Sigmoid colon (tissue), 6 donors: ENCODE measurements at regions not wholly inside any gene's neighbourhood (a gene's known extent, or its start where the extent isn't known, plus 50 kb on each side); places are given as distances from the start of the nearest gene placed in this dataset.

ENCODE experiments used
- DNase-seq: peaks from one replicate; pipeline ENCODE4 v3.0.0-alpha.2; 2019
- H3K27ac ChIP-seq, 4 donors: fragments of 200-600 bp; sonication (generic); one replicate each; pipeline ENCODE4 v1.5.1; 2016 to 2019; ENCODE audit warnings: mild to moderate bottlenecking in 1 of 4
- H3K27me3 ChIP-seq, 3 donors: fragments of 200-600 bp; sonication (generic); one replicate each; pipeline ENCODE4 v1.5.1; 2019; ENCODE audit warnings: mild to moderate bottlenecking in 1 of 3
- H3K36me3 ChIP-seq, 4 donors: fragments of 200-600 bp; sonication (generic); one replicate each; pipeline ENCODE4 v1.5.1; 2016 to 2019
- H3K4me1 ChIP-seq, 4 donors: fragments of 200-600 bp; sonication (generic); one replicate each; pipeline ENCODE4 v1.5.1; 2017 to 2019
- H3K4me3 ChIP-seq, 4 donors: fragments of 200-600 bp; sonication (generic); one replicate each; pipeline ENCODE4 v1.5.1; 2017 to 2019; ENCODE audit warnings: mild to moderate bottlenecking in 2 of 4, moderate library complexity in 1 of 4
- H3K9me3 ChIP-seq, 4 donors: fragments of 200-600 bp in 3 of 4; sonication (generic) in 3 of 4; one replicate each; pipeline versions ENCODE4 v1.5.1 to v1.6.1; 2013 to 2019
- EP300 ChIP-seq, 4 donors: sonication (generic); formaldehyde crosslinking; IDR thresholded peaks; one replicate each; pipeline ENCODE4 v1.6.1; 2017; ENCODE audit warnings: antibody characterized with exemption in 4 of 4
- POLR2A ChIP-seq, 2 donors: fragments of 450-650 bp; IDR thresholded peaks; one replicate each; pipeline ENCODE4 v1.6.1; 2016; ENCODE audit warnings: antibody characterized with exemption in 2 of 2, mild to moderate bottlenecking in 2 of 2, moderate library complexity in 2 of 2
- POLR2AphosphoS5 ChIP-seq, 4 donors: sonication (generic); formaldehyde crosslinking; IDR thresholded peaks; one replicate each; pipeline ENCODE4 v1.6.1; 2017; ENCODE audit warnings: antibody characterized with exemption in 4 of 4
- WGBS, 2 donors: extraction: QIAGEN DNeasy Blood & Tissue Kit; methylation state at CpG; one replicate each; pipeline ENCODE4 v1.1.7; 2013; 5-methylcytosine and 5-hydroxymethylcytosine counted together
- intact Hi-C: fragments of 100-400 bp; cut with DNase I; formaldehyde crosslinking; loops from one replicate; pipeline ENCODE4 v1.15.1; 2023
- TF ChIP-seq, protein P1 (sequence below), 4 experiments: fragments of 450-650 bp in 3 of 4; fragments of 200-600 bp in 1 of 4; IDR thresholded peaks; one replicate each; pipeline ENCODE4 v1.5.1; 2016 to 2019; ENCODE audit warnings: antibody characterized with exemption in 4 of 4, mild to moderate bottlenecking in 3 of 4, moderate library complexity in 2 of 4
- donor health status: healthy with polysubstance abuse.
- donor health status: healthy.

DNA sequence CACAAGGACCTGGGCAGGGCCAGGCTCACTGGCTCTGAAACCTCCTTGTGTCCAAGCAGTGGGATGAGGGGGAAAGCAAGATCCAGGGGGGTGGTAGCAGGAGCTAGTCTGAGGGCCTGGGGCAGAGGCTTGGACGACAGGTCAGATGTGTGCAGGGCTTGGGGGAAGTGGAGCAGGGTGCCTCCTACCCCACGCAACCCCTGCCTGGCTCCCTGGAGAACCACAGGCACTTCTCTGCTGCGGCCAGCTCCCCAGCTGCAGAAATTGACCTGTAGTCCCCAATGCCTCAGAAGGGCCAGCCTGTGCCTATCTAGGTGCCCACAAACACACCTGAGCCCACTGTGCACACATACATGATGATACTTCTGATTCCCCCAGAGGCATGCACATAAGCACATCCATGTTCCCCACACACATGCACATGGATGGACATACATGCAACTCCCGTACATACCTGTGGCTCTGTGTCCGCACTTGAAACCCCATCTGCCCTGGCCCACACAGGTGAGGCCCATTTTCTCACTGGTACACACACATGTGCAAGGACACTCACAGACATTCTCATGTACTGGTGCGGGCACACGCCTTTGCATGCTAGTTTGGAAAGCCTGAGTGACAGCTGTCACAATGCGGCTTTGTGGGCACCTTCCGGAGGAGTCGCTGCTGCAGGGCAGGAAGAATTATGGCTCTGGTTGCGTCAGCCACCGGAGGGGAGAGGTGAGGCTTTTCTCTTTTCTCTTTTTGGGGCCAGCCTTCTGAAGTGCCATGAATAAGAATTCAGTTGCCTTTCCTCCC is 247.2 kb upstream of the CSF3R start:
- 56 to 59% methylated on average over 12 of the region's 12 CpGs for WGBS, 2 donors
- intact Hi-C loops, result no loop called here
- no peaks in the 10 kb centered on the region for H3K36me3 ChIP-seq
- peaks cover 0 to 21% (median 0%) of the 10 kb centered on the region in 3 donors for H3K27me3 ChIP-seq
- H3K4me1 ChIP-seq, result no peaks in the 10 kb centered on the region
- no peak overlapping the region for H3K27ac ChIP-seq
- TF ChIP-seq EP300 (IDR thresholded peaks at IDR 0.05) (no peak), POLR2AphosphoS5 (IDR thresholded peaks at IDR 0.05) (no peak), POLR2A (IDR thresholded peaks at IDR 0.05) (no peak)
- TF ChIP-seq, protein P1, sequence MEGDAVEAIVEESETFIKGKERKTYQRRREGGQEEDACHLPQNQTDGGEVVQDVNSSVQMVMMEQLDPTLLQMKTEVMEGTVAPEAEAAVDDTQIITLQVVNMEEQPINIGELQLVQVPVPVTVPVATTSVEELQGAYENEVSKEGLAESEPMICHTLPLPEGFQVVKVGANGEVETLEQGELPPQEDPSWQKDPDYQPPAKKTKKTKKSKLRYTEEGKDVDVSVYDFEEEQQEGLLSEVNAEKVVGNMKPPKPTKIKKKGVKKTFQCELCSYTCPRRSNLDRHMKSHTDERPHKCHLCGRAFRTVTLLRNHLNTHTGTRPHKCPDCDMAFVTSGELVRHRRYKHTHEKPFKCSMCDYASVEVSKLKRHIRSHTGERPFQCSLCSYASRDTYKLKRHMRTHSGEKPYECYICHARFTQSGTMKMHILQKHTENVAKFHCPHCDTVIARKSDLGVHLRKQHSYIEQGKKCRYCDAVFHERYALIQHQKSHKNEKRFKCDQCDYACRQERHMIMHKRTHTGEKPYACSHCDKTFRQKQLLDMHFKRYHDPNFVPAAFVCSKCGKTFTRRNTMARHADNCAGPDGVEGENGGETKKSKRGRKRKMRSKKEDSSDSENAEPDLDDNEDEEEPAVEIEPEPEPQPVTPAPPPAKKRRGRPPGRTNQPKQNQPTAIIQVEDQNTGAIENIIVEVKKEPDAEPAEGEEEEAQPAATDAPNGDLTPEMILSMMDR (IDR thresholded peaks at IDR 0.05), result no peak
- H3K4me3 ChIP-seq, result no peak overlapping the region
- no peak for DNase-seq
- H3K9me3 ChIP-seq, result no peaks in the 10 kb centered on the region

DNA sequence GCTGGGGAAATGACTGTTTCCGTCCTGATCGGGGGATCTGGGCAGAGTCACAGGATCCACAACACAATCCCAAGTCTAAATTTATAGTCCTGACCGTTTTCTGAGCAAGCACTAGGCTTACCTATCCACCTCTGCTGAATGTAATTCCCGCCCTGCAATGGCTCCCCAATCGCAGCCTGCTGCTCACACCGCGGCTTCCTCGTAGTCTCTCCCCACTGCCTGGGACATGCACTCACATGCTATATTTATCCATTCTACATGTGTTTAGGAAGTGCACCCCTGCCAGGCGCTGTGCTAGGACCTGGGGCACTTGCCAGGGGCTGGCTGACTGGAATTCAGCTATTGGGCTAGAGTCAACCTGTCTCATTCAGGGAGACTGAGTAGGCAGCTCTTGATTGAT is 246.6 kb upstream of the CSF3R start:
- Histone ChIP-seq H3K27me3 (peaks cover 0 to 20% (median 0%) of the 10 kb centered on the region in 3 donors), H3K27ac (no peak overlapping the region), H3K9me3 (no peaks in the 10 kb centered on the region), H3K4me3 (no peak overlapping the region), H3K4me1 (no peaks in the 10 kb centered on the region), H3K36me3 (no peaks in the 10 kb centered on the region)
- DNase-seq, result no peak
- WGBS, 2 donors, result 61 to 71% methylated on average over 9 of the region's 9 CpGs
- TF ChIP-seq POLR2AphosphoS5 (IDR thresholded peaks at IDR 0.05) (no peak), EP300 (IDR thresholded peaks at IDR 0.05) (no peak), POLR2A (IDR thresholded peaks at IDR 0.05) (no peak)
- TF ChIP-seq, protein P1 (IDR thresholded peaks at IDR 0.05), result no peak
- intact Hi-C loops, result no loop called here

DNA sequence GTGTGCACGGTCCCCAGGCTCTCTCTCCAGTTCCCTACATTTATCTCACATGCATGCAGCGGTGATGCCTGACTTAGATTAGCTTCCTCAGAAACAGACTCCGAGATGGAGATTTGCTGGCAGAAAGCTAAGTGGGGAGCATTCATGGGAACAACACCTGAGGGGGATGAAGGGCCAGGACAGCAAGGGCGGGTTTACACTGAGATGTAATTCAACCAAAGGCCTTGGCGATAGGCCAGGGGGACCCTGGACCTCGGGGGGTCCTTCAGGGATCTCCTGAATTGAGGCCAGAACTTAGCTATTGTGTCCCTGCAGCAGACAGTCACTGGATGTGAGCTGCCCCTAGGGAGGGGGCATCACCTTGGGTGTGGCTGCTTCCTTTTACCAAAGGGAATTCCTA is 246.1 kb upstream of the CSF3R start:
- intact Hi-C loops, result no loop called here
- Histone ChIP-seq H3K9me3 (no peaks in the 10 kb centered on the region), H3K36me3 (no peaks in the 10 kb centered on the region), H3K4me1 (no peaks in the 10 kb centered on the region), H3K27me3 (peaks cover 0 to 20% (median 0%) of the 10 kb centered on the region in 3 donors), H3K4me3 (no peak overlapping the region), H3K27ac (no peak overlapping the region)
- TF ChIP-seq POLR2A (IDR thresholded peaks at IDR 0.05) (no peak), EP300 (IDR thresholded peaks at IDR 0.05) (no peak), POLR2AphosphoS5 (IDR thresholded peaks at IDR 0.05) (no peak)
- TF ChIP-seq, protein P1 (IDR thresholded peaks at IDR 0.05), result no peak
- WGBS, 2 donors, result 71 to 78% methylated on average over 6 of the region's 6 CpGs
- DNase-seq, result no peak

DNA sequence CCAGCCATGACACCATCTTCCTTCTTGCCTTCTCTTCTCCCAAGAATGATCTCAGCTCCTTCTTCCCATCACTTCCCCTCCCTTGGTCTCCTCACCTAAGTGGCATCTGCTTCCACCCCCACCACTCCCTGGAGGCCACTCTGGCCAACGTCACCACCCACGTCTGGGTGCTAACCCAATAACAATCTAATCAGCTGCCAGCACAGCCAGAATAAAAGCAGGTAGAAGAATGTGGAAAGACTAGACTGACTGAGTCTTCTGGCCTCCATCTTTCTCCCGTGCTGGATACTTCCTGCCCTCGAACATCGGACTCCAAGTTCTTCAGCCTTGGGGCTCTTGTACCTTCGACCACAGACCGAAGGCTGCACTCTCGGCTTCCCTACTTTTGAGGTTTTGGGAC is 245.3 kb upstream of the CSF3R start:
- TF ChIP-seq POLR2AphosphoS5 (IDR thresholded peaks at IDR 0.05) (no peak), EP300 (IDR thresholded peaks at IDR 0.05) (no peak), POLR2A (IDR thresholded peaks at IDR 0.05) (no peak)
- TF ChIP-seq, protein P1 (IDR thresholded peaks at IDR 0.05), result no peak
- no peaks in the 10 kb centered on the region for H3K9me3 ChIP-seq
- intact Hi-C loops, result no loop called here
- H3K4me1 ChIP-seq, result no peaks in the 10 kb centered on the region
- no peak overlapping the region for H3K4me3 ChIP-seq
- peaks cover 0 to 23% (median 0%) of the 10 kb centered on the region in 3 donors for H3K27me3 ChIP-seq
- DNase-seq, result no peak
- 75 to 86% methylated on average over 8 of the region's 8 CpGs for WGBS, 2 donors
- H3K27ac ChIP-seq, result no peak overlapping the region
- H3K36me3 ChIP-seq, result no peaks in the 10 kb centered on the region
